Umbilical cord (tissue), 1 donor: ENCODE measurements at regions not wholly inside any gene's neighbourhood (a gene's known extent, or its start where the extent isn't known, plus 50 kb on each side); places are given as distances from the start of the nearest gene placed in this dataset.

ENCODE experiments used
- DNase-seq: peaks from one replicate; pipeline ENCODE4 v3.0.0-alpha.2; 2015; ENCODE audit warnings: low spot score

DNA sequence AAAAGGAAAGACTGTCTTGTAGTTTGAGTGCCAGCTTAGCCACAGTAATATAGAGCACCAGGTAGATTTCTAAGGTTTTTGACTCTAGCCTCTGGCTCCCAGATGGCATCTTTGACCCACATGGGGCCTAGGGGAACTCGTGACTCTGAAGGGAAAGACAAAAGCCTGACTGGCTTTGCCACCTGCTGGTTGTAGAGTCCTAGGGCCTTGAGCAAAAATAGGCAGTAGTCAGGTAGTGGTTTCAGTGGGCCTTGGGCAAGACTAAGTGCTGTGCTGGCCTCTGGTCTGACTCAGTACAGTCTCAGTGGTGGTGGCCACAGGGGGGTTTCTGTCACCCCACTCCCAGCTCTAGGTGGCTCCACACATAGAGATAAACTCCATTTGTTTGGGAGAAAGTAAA, 349.4 kb downstream of the FAM181B start:
- DNase-seq: no peak

DNA sequence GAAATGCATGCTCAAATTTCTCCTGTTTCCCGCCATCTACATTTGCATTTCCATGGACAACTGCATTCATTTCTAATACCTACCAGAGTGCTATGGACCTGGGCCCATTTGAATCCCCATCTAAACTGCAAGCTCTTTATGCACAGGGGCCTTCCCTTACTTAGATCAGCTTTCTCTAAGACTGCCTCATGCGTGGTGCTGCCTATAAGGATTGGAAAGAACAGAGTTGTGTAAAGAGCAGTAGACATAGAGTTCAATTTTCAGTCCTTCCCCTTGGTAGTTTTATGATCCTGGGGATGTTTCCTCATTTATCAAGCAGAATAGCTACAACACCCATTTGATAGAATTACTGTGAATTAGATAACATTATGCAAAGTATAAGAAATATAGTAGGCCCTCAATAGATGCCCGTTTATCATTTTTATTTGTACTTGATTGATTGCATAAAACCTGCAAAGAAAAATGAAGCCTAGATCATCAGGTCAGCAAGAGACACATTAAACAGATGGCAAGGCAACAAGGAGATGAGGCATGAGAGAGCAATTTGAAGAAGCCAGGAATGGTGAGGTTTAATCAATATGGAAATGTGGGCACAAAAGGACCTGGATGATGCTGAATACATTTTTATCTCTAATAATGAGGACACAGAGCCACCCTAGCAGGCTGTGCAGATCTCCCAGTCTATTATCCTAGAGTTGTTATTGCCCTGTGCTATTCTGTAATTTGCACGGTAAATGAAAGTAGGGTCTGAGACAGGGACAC, 359.7 kb downstream of the FAM181B start:
- no peak for DNase-seq

- no peak for DNase-seq
These were observed 368.3 kb downstream of the FAM181B start for GRCh38 chr11:82365351-82365750.

DNA sequence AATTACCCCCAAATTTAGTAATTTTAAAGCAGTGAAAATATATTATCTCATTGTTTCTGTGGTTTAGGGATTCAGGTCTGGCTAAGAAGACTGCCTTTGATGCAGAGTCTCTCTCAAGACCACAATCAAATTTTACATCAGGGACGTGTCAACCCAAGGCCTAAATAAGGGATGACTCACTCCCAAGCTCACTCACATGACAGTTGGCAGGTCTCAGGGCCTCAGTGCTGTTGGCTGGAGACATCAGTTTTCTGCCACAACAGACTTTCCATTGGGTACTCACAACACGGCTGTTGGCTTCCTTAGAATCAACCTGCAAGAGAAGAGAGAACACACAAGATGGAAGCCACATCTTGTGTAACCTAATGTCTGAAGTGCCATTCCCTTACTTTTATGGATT, 377.3 kb downstream of the FAM181B start:
- DNase-seq: no peak

GRCh38 chr11:82355313-82355823, 378.3 kb downstream of the FAM181B start:
- no peak for DNase-seq

- DNase-seq: no peak
These were observed 406.8 kb downstream of the FAM181B start for GRCh38 chr11:82326853-82327252.

GRCh38 chr11:82321206-82321605, 412.5 kb downstream of the FAM181B start:
- DNase-seq: no peak

- peak; percentile 31 for DNase-seq
These were observed 418.6 kb downstream of the FAM181B start for GRCh38 chr11:82315093-82315492.

- DNase-seq: no peak
These were observed 424.7 kb downstream of the FAM181B start for GRCh38 chr11:82308979-82309378.

DNA sequence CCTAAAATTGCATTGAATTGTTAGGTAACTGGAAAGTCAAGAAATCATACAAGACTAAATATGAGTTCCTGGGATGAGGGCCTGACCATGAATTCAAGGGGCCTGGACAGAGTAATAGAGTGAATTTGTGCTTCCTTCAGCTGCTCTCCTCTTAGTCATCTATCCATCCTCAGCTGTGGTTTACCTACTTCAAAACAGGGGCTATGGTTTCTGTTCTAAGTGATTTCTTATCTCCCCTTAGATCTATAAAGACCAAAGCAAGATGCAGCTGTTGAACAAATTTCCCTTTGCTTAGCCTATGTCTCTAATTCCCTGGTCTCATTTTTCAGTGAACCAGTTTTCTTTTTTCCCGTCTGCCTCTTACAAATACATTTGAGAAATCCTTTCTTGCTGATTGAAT, 428.5 kb downstream of the FAM181B start:
- no peak for DNase-seq

- DNase-seq: no peak
These were observed 430.0 kb downstream of the FAM181B start for GRCh38 chr11:82303671-82304070.

GRCh38 chr11:82288471-82288870, 445.2 kb downstream of the FAM181B start:
- no peak for DNase-seq

DNA sequence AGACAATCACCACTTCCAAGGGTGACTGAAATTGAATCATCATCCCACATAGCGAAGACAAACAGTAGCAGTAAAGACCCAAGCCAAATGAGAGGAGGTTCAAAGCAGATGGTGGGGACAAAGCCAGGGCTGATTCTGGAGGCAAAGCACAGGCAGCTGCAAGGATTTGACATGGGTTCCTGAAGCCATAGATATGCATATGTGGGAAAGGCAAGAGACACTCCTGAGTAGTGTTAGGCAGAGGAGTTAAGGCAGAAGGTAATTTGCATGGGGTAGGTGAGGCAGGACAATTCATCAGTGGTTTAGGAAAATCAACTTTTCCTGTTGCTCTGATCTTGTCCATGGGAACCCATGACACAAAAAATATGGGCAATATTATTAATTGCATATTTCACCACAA, 462.8 kb downstream of the FAM181B start:
- DNase-seq: no peak

- no peak for DNase-seq
These were observed 465.0 kb downstream of the FAM181B start for GRCh38 chr11:82268627-82269026.

GRCh38 chr11:82267186-82267585, 466.5 kb downstream of the FAM181B start:
- DNase-seq: no peak

- DNase-seq: no peak
These were observed 472.3 kb downstream of the FAM181B start for GRCh38 chr11:82261367-82261766.

- no peak for DNase-seq
These were observed 483.6 kb downstream of the FAM181B start for GRCh38 chr11:82250047-82250446.

GRCh38 chr11:82246926-82247325, 486.7 kb downstream of the FAM181B start:
- no peak for DNase-seq

GRCh38 chr11:82239498-82239897, 494.2 kb downstream of the FAM181B start:
- DNase-seq: no peak

DNA sequence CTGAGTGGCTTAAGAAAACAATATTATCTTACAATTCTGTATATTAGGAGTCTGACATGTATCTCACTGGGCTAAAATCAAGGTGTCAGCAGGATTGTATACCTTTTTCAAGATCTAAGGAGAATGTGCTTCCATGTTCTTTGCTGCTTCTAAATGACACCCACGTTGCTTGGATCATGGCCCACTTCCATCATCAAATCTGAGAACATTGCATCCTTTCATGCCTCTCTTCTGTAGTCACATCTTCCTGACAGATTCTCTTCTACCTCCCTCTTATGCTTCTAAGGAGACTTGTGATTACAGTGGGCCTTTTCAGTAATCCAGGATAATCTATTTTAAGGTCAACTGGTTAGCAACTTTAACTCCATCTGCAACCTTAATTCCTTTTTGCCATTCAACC, 499.4 kb downstream of the FAM181B start:
- no peak for DNase-seq

GRCh38 chr11:82233201-82233600, 500.5 kb downstream of the FAM181B start:
- DNase-seq: no peak

- DNase-seq: peak; percentile 39
These were observed 504.3 kb downstream of the FAM181B start for GRCh38 chr11:82229341-82229740.

GRCh38 chr11:82225930-82226329, 507.7 kb downstream of the FAM181B start:
- no peak for DNase-seq

DNA sequence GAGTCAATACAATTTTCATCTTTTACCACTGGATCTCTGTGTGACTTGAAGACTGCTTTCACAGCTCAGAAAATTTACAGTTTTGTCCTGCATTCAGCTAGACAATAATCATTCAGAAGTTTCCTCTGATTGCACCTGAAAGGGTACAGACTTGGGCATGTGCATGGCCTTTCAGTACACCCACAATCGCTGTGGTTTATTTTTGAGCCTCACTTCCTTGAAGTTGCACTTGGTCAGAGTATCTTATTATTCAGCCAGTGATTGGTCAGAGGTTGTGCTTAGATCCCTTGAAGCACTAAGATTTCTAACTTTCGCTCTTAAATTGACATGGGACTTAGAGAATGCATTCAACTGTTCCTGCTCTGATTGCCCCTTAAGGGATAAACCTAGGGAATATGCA, 508.2 kb downstream of the FAM181B start:
- no peak for DNase-seq
